ENCODE measurements at regions not wholly inside any gene's neighbourhood (a gene's known extent, or its start where the extent isn't known, plus 50 kb on each side); places are given as distances from the start of the nearest gene placed in this dataset.
"Not testable (repeated sequence)": the region's sequence is repeated elsewhere in the genome, so short reads cannot be mapped to it uniquely, and the experiment has no call there.

GRCh38 chr15:81939604-81940440 is 106.0 kb downstream of the MEX3B start:
- DNase-seq (ENCODE audit: low read depth in 3 of 3), result peak in 1 of 3 donors; percentile 6

DNA sequence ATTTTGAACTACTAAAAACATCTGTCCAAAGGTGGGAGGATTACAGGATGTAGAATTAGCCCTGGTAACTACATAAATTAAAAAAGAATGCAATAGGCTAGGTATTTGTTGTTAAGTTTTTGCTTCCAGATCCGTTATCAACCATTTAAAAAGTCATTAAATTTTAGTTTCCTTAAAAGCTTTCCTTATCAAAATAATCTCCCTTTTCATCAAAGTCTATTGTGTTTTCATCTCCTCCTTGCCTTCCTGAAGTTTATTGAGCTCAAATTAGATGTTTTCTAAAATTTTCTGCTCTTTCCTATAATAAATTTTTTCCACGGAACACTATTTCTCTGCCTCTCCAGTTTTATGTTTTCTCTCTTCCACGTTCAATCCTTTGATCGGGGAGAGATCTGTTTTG is 108.6 kb downstream of the MEX3B start:
- DNase-seq (ENCODE audit: low read depth in 3 of 3), result no peak

DNA sequence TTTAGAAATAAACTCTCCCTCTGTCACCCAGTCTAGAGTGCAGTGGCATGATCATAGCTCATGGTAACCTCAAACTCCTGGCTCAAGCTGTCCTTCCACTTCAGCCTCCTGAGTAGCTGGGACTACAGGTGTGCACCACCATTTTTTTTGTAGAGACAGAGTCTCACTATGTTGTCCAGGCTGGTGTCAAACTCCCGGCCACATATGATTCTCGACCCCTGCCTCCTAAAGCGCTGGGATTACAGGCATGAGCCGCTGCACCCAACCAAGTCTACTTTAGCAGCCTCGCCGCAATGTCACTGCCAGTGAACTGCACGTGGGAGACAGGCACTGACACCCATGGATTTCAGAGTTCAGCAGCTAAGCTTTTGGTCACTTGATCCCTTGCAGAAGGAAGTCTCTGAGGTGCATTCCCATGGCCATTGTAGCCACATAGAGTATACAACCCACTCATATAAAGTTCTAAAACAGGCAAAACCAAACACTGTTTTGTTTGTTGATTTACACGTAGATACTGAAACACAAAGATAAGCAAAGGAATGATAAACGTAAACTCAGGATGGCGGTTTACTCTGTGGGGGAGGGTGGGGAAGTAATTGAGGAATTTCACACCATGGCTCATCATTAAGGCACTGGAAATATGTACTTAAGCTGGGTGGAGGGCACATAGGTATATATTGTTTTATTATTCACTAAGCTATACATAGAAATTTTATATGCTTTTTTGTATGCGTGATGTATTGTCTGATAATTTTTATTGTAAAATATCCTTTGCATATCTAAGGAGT is 115.0 kb downstream of the MEX3B start:
- no peak for DNase-seq (ENCODE audit: low read depth in 3 of 3)

- no peak for DNase-seq (ENCODE audit: low read depth in 3 of 3)
Measured at GRCh38 chr15:81929557-81929956, 116.3 kb downstream of the MEX3B start.

- DNase-seq (ENCODE audit: low read depth in 3 of 3), result no peak
Measured at GRCh38 chr15:81926981-81927380, 118.8 kb downstream of the MEX3B start.

DNA sequence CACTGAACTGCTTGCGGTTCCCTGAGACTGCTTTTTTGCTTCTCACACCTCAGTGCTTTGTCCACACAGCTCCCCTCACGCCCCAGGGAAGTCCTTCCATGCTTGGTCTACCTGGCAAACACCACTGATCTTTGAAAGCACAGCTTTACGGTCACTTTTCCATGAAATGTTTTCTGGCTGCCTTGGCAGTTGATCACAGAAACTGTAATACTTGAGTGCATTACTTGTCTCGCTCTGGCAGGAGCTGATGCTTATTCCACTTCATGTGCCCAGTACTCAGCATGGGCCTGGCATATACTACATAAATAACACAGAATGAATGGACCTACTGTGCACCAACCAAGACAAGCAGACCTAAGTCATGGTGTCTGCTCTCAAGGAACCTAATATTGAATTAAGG is 121.1 kb downstream of the MEX3B start:
- no peak for DNase-seq (ENCODE audit: low read depth in 3 of 3)

GRCh38 chr15:81923561-81924350 is 122.1 kb downstream of the MEX3B start:
- no peak for DNase-seq (ENCODE audit: low read depth in 3 of 3)

- DNase-seq (ENCODE audit: low read depth in 3 of 3), result no peak
Measured at GRCh38 chr15:81922143-81922542, 123.7 kb downstream of the MEX3B start.

- DNase-seq (ENCODE audit: low read depth in 3 of 3), result no peak
Measured at GRCh38 chr15:81921163-81921562, 124.7 kb downstream of the MEX3B start.

DNA sequence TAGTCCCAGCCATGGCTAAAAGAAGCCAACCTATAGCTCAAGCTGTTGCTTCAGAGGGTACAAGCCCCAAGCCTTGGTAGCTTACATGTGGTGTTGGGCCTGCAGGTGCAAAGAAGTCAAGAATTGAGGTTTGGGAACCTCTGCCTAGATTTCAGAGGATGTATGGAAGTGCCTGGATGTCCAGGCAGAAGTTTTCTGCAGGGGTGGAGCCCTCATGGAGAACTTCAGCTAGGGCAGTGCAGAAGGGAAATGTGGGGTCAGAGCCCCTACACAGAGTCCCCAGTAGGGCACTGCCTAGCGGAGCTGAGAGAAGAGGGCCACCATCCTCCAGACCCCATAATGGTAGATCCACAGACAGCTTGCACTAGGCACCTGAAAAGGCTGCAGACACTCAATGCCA is 127.1 kb downstream of the MEX3B start:
- not testable (repeated sequence) for DNase-seq (ENCODE audit: low read depth in 3 of 3)

GRCh38 chr15:81916451-81916850 is 129.4 kb downstream of the MEX3B start:
- DNase-seq (ENCODE audit: low read depth in 3 of 3), result no peak

GRCh38 chr15:81915990-81916389 is 129.8 kb downstream of the MEX3B start:
- no peak for DNase-seq (ENCODE audit: low read depth in 3 of 3)

DNA sequence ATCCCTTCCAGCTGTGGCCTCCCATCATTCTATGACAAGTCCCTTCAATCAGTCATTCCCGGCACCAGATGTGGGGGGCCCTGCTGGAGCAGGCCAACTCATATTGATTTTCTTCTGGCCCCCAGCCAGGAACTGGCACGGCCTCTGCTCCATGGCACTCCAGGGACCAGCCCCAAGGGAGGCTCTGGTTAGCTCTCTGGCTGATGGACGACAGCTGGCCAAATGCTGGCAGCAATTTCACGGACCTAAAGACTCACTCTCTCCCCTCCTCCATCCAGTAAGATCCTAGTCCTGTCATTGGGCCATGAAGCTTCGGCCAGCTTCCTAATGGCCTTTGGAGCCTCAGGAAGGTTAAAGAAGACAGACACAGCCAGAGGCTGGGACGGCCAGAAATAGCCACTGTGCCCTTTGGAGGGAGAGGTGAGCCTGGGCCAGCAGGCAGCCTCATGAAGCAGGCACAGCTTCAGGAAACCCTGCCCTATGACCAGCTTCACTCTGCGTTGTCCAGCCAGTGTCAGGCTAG is 131.0 kb downstream of the MEX3B start:
- no peak for DNase-seq (ENCODE audit: low read depth in 3 of 3)

DNA sequence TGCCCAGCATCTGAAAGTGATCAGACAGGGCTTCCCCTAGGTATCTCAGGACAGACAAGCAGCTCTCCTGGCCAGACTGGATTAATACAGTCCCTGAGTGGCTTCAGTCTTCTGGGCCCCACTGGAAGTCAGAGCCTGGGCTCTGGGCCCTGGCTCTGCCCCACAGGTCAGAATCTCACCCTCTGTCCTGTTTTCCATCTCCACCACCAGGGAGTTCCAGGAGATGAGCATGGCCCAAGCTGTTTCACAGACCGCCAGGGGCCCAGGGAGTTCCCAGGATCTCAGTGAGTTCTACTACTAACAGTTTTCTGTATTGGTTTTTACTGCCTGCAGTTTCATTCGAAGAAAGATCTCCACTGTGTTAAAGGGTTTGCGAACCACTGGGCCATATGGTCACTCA is 131.5 kb downstream of the MEX3B start:
- DNase-seq (ENCODE audit: low read depth in 3 of 3), result no peak

GRCh38 chr15:81911022-81911971 is 134.5 kb downstream of the MEX3B start:
- no peak for DNase-seq (ENCODE audit: low read depth in 3 of 3)

GRCh38 chr15:81910355-81911021 is 135.3 kb downstream of the MEX3B start:
- no peak for DNase-seq (ENCODE audit: low read depth in 3 of 3)

- no peak for DNase-seq (ENCODE audit: low read depth in 3 of 3)
Measured at GRCh38 chr15:81909011-81909358, 136.8 kb downstream of the MEX3B start.

DNA sequence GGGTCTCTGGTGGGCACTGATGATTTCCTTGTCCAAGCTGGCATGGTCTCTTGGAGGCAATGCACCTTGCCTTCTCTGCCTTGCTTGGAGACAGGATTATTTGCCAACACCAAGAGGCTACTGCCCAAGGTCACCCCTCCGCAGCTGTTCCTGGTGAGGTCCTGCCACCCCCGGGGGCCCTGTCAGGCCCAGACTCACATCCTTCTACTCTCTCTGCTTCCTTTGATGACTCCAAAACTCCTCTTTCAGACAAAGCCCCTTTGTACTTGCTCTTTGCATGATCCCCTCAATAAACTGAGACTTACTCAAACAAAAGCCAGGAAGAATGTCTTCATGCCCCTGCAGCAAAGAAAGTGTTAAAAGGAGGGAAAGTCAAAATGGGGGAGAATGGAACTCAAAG is 137.7 kb downstream of the MEX3B start:
- no peak for DNase-seq (ENCODE audit: low read depth in 3 of 3)

GRCh38 chr15:81907521-81907920 is 138.3 kb downstream of the MEX3B start:
- no peak for DNase-seq (ENCODE audit: low read depth in 3 of 3)

DNA sequence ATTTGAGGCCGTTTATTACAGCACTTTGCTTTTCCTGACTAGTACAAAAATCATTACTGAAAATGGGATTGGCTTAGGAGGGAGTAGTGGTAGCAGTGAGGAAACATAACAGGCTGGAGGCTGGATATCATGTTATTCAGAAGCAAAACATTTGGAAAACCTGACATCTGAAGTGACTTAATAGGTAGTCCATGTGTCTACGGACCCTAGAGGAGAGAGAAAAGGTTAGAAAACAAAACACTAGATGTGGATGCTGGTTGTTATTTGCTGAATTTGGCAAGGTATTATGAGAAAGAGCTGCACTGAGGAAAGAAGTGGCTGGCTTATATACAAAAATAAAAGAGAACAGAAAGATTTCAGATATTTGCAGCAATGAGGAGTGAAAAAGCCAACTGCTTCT is 139.9 kb downstream of the MEX3B start:
- no peak for DNase-seq (ENCODE audit: low read depth in 3 of 3)
